Body of pancreas (tissue), 4 donors: ENCODE measurements at regions not wholly inside any gene's neighbourhood (a gene's known extent, or its start where the extent isn't known, plus 50 kb on each side); places are given as distances from the start of the nearest gene placed in this dataset.

ENCODE experiments used
- CTCF ChIP-seq, 7 experiments: fragments of 450-650 bp in 4 of 7; fragments of 200-600 bp in 3 of 7; sonication (generic) in 3 of 7; IDR thresholded peaks; one replicate each; pipeline ENCODE4 v1.5.1; 2016 to 2019; ENCODE audit warnings: antibody characterized with exemption in 7 of 7
- POLR2A ChIP-seq, 3 donors: fragments of 450-650 bp; IDR thresholded peaks; one replicate each; pipeline ENCODE4 v1.6.1; 2016; ENCODE audit warnings: antibody characterized with exemption in 3 of 3, mild to moderate bottlenecking in 2 of 3

GRCh38 chr6:8703059-8703458 lies 267.7 kb upstream of the SLC35B3 start:
- no peak for TF ChIP-seq CTCF (IDR thresholded peaks at IDR 0.05)
- no peak for TF ChIP-seq POLR2A (IDR thresholded peaks at IDR 0.05)
